Stimulated activated CD4-positive, alpha-beta T cell treated with anti-CD3 and anti-CD28 coated beads, Interleukin-1b, Interleukin-23, amount 100 ng/mL, for 48 hours (primary cell): ENCODE measurements at regions not wholly inside any gene's neighbourhood (a gene's known extent, or its start where the extent isn't known, plus 50 kb on each side); places are given as distances from the start of the nearest gene placed in this dataset.

ENCODE experiments used
- DNase-seq: peaks from one replicate; pipeline ENCODE4 v3.0.0-alpha.2; 2020

DNA sequence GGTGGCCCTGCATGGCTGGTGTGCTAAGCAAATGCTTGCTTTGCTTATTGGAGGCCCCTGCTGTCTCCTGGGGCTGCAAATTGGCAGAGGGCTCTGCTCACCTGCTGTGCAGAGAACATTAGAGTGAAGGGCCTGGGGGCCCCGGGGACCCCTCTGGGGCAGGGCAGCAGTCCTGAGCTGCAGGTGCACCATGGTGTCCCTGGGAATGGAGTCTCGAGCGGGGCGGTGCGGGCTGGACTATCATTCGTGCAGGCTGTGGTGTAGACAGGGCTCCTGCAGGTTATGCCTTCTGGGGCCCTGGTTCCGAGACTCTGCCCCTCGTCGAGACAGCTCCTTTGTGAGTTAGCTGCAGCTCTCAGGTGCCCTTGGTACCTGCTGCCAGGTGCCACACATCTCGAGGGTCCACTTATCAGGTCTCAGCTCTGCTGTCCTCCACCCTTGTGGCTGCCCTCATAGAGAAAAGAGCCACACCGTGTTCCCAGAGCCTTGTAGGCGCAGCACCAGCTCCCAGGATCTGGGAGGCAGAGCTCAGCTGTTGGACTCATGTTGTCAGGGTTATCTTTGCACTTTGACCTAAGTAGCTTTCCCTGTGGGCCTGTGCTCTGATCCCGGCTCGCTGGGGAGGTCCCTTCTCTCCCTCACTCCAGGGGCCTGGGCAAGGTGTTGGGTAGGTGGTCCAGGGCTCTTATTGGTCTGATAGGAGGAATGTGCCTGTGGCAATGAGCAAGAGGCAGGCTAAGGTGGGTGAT is 58.0 kb upstream of the ZNF536 start:
- no peak for DNase-seq

GRCh38 chr19:30314805-30315155 is 57.4 kb upstream of the ZNF536 start:
- DNase-seq: no peak

DNA sequence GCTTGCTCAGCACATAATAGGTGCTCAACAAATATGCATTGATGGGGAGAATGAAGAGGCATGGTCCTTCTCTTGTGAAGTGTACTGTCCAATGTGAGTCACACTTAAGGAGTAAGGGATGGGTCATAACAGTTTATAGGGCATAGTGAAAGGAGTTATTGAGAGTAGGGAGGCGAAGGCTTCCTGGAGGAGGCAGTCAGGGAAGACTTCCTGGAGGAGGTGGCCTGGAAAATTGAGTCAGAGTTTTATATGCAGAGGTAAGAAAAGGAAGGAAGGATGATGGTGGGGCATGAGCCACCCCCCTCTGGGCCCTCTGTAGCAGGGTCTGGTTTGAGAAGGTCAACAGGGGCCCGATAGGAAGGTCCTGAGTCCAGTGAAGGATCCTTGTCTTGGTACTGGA is 57.0 kb upstream of the ZNF536 start:
- no peak for DNase-seq

GRCh38 chr19:30316000-30316491 is 56.1 kb upstream of the ZNF536 start:
- no peak for DNase-seq

GRCh38 chr19:30316560-30317106 is 55.6 kb upstream of the ZNF536 start:
- no peak for DNase-seq

DNA sequence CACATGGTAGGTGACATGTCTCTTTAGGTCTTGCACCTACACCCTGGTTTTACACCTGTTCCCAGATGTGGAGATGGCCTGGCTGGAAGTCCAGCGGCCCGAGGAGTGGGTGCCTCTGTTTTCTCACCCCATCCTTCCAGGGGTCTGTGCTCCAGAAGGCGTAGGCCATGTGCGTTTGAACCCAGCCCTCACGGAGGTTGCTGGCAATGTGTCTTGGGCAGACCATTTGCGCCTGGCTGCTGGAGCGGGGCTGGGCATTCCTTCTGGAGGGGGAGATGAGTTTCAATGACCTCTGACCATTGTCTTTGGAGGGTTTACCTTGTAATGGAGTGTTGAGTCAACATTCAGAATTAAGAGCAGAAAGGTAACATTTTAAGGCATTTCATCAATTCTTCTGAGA is 54.8 kb upstream of the ZNF536 start:
- DNase-seq: no peak

DNA sequence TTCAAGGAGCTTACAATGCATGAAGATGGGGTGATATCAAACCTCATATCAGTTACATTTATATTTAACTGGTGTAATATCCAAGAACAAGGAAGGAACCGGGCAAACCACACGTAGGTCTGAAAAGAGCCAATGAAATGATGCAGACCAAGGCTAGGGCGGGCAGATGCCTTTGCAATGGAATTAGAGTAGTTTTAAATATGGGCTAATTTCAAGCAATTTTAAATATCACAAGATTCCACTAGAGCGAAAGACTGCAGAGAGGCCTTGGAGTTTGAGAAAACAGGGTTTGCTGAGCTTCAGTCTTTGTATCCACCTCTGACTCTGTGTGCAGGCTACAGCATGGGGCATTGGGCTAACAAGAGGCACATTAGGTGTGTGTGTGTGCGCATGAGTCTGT is 53.9 kb upstream of the ZNF536 start:
- no peak for DNase-seq

- no peak for DNase-seq
Measured at GRCh38 chr19:30318936-30319335, 53.2 kb upstream of the ZNF536 start.

GRCh38 chr19:30319411-30319810 is 52.8 kb upstream of the ZNF536 start:
- DNase-seq: no peak

- DNase-seq: no peak
Measured at GRCh38 chr19:30319876-30320275, 52.3 kb upstream of the ZNF536 start.

DNA sequence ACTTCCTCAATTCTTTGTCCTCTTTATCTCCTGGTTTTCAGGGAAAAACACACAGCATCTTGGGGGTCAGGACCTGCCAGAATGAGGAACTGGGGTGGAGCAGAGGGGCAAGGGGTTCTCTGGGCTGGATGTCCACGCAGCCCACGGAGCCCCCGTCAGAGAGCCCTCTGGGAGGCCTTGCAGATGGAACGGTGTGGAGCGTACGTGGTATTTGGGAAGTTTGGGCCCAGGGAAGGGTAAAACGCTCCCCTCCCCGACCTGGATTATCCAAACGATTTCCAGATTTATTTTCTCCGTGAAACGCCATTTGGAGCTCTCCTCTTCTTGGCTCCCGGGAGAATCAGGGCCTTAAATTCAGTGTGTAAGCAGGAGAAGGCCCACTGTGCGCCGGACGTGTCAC is 51.7 kb upstream of the ZNF536 start:
- DNase-seq: no peak

GRCh38 chr19:30320916-30321315 is 51.3 kb upstream of the ZNF536 start:
- DNase-seq: no peak
